K562 (cell line): ENCODE measurements at regions not wholly inside any gene's neighbourhood (a gene's known extent, or its start where the extent isn't known, plus 50 kb on each side); places are given as distances from the start of the nearest gene placed in this dataset.

Source experiments
- ATAC-seq: fragments of 200-7000 bp; cut with Tn5 transposase; 3 replicates; pipeline ENCODE4 v1.9.1; 2020; ENCODE audit warnings: moderate library complexity
- BruUV-seq: library from RNA; stranded (reverse); fragments of 400-500 nt; replicated peaks from 2 replicates; lab custom pipeline; 2021; lab: Mats Ljungman, UMichigan
- CTCF ChIA-PET: fragments of 300-600 bp; formaldehyde crosslinking; extraction: SDS; loops from one replicate; lab custom pipeline; 2021; ENCODE audit warnings: low intra/inter-chr PET ratio; lab: Yijun Ruan, JAX
- POLR2A ChIA-PET: fragments of 300-600, 350-650 bp; sonication (Branson Sonifier 250); formaldehyde crosslinking; extraction: SDS; loops from one replicate; lab custom pipeline; 2021; ENCODE audit warnings: antibody characterized with exemption, inconsistent platforms; lab: Yijun Ruan, JAX
- DNase-seq, 4 experiments: peaks; one replicate each; pipeline versions ENCODE4 v3.0.0 to v3.0.0-alpha.2; 2011 to 2018; ENCODE audit warnings: low spot score in 3 of 4, mixed read lengths in 3 of 4; ENCODE audit errors: extremely low read depth in 1 of 4
- FAIRE-seq: peaks from 2 replicates; lab custom pipeline; 2011; peaks lifted over from hg19 to GRCh38; lab: Jason Lieb, UNC
- H2AFZ ChIP-seq: 2 replicates; pipeline ENCODE4 v1.6.0; 2011; ENCODE audit warnings: low read depth, low read length, control low read depth, inconsistent platforms
- H3K27ac ChIP-seq: fragments of 200-600 bp; 3 replicates; pipeline ENCODE4 v1.8.0; 2011; ENCODE audit warnings: low read depth, mild to moderate bottlenecking, control low read depth, inconsistent platforms, low read length, moderate library complexity, mixed read lengths; ENCODE audit errors: extremely low read depth
- H3K27me3 ChIP-seq, 2 experiments: fragments of 300-600 bp in 1 of 2; 2 replicates in 1 of 2; 3 replicates in 1 of 2; pipeline versions ENCODE4 v1.6.0 to v1.8.0; 2011; ENCODE audit warnings: inconsistent platforms in 2 of 2, low read length in 2 of 2, mild to moderate bottlenecking in 1 of 2, mixed read lengths in 1 of 2, moderate library complexity in 1 of 2; ENCODE audit not compliant: control insufficient read depth in 2 of 2, insufficient read depth in 2 of 2
- H3K36me3 ChIP-seq: fragments of 300-600 bp; 3 replicates; pipeline ENCODE4 v1.8.0; 2011; ENCODE audit warnings: mild to moderate bottlenecking, low read length, inconsistent platforms; ENCODE audit not compliant: control insufficient read depth, insufficient read depth
- H3K4me1 ChIP-seq, 2 experiments: fragments of 200-600 bp in 1 of 2; replicated peaks in 1 of 2; 2 replicates in 1 of 2; 3 replicates in 1 of 2; pipeline versions ENCODE4 v1.5.1 to v1.8.0; 2011; ENCODE audit warnings: inconsistent platforms in 2 of 2, low read length in 2 of 2, mild to moderate bottlenecking in 1 of 2, mixed read lengths in 1 of 2, moderate library complexity in 1 of 2; ENCODE audit not compliant: control insufficient read depth in 2 of 2, insufficient read depth in 2 of 2
- H3K4me2 ChIP-seq: 2 replicates; pipeline ENCODE4 v1.6.1; 2011; ENCODE audit warnings: low read length, control low read depth, inconsistent platforms, mixed read lengths; ENCODE audit not compliant: insufficient read depth
- H3K4me3 ChIP-seq: fragments of 200-600 bp; sonication (generic), shearing (Covaris generic); 2 replicates; pipeline ENCODE4 v1.5.1; 2016; ENCODE audit warnings: control low read depth, inconsistent platforms
- H3K79me2 ChIP-seq: fragments of 200-600 bp; 3 replicates; pipeline ENCODE4 v1.8.0; 2011; ENCODE audit warnings: low read length, inconsistent platforms; ENCODE audit not compliant: control insufficient read depth, insufficient read depth
- H3K9ac ChIP-seq, 2 experiments: 2 replicates each; pipeline versions ENCODE4 v1.6.0 to v1.6.1; 2011; ENCODE audit warnings: low read depth in 2 of 2, low read length in 2 of 2, control low read depth in 1 of 2, inconsistent platforms in 1 of 2, mild to moderate bottlenecking in 1 of 2, mixed read lengths in 1 of 2; ENCODE audit not compliant: insufficient read depth in 1 of 2
- H3K9me1 ChIP-seq: one replicate; pipeline ENCODE4 v1.6.0; 2011; ENCODE audit warnings: inconsistent platforms, mild to moderate bottlenecking, low read length, moderate library complexity; ENCODE audit not compliant: control insufficient read depth, insufficient read depth
- H3K9me3 ChIP-seq: replicated peaks from 2 replicates; pipeline ENCODE4 v1.5.1; 2011; ENCODE audit warnings: low read depth, low read length, inconsistent platforms; ENCODE audit not compliant: control insufficient read depth, insufficient read depth
- H4K20me1 ChIP-seq: replicated peaks from 2 replicates; pipeline ENCODE4 v1.6.1; 2011; ENCODE audit warnings: low read length, inconsistent platforms, mixed read lengths; ENCODE audit not compliant: control insufficient read depth, insufficient read depth
- DMBX1 ChIP-seq: fragments of 250-450 bp; sonication (Bioruptor Pico); IDR thresholded peaks from 2 replicates; pipeline ENCODE4 v1.8.0; 2022; ENCODE audit warnings: inconsistent platforms, mild to moderate bottlenecking, moderate library complexity, borderline replicate concordance
- ZBTB7A ChIP-seq: IDR thresholded peaks from 2 replicates; pipeline ENCODE4 v1.6.1; 2011; ENCODE audit warnings: low read depth, mild to moderate bottlenecking, low read length, moderate library complexity, borderline replicate concordance; ENCODE audit not compliant: control insufficient read depth
- ZNF133 ChIP-seq: fragments of 250-450 bp; sonication (Bioruptor Pico); IDR thresholded peaks from 2 replicates; pipeline ENCODE4 v1.4.0; 2020; ENCODE audit warnings: mild to moderate bottlenecking
- ZNF280A ChIP-seq: fragments of 450-650 bp; IDR thresholded peaks from 2 replicates; pipeline ENCODE4 v1.6.1; 2018; ENCODE audit warnings: mild to moderate bottlenecking, low read depth; ENCODE audit not compliant: partially characterized antibody
- ZNF395 ChIP-seq: fragments of 200-800 bp; sonication (Bioruptor generic); IDR thresholded peaks from 2 replicates; pipeline ENCODE4 v1.6.1; 2017; ENCODE audit warnings: missing genetic modification characterization, missing compliant biosample characterization
- ZNF507 ChIP-seq: conservative IDR thresholded peaks from 2 replicates; pipeline ENCODE4 v1.6.1; 2017; ENCODE audit warnings: missing genetic modification characterization, missing compliant biosample characterization
- WGBS: fragments of 100-300 bp; shearing (Covaris generic); methylation state at CpG from one replicate; pipeline ENCODE4 v1.1.6; 2016; ENCODE audit warnings: low coverage, mixed read lengths; ENCODE audit not compliant: insufficient coverage; ENCODE audit errors: missing lambda C conversion rate; 5-methylcytosine and 5-hydroxymethylcytosine counted together
- in situ Hi-C: fragments of 300-500 bp; cut with MboI; formaldehyde crosslinking; loops from 4 replicates; pipeline ENCODE4 v1.15.0; 2018; ENCODE audit warnings: inconsistent platforms, mixed read lengths
- intact Hi-C: fragments of 100-400 bp; cut with micrococcal nuclease; formaldehyde crosslinking; loops from 2 replicates; pipeline ENCODE4 v1.14.2; 2022

- TF ChIP-seq ZNF395 (no peak), DMBX1 (CRISPR knock-in tag) (no peak)
Observed at GRCh38 chr9:25205285-25205684, 473.0 kb downstream of the TUSC1 start (continued).

GRCh38 chr9:25177858-25178257 lies 500.4 kb downstream of the TUSC1 start:
- ATAC-seq (no peak), DNase-seq (no peak), FAIRE-seq (no peak)
- no peak overlapping the region for H2AFZ ChIP-seq
- H3K9me3 ChIP-seq, result no peaks in the 10 kb centered on the region
- no peaks in the 10 kb centered on the region for H4K20me1 ChIP-seq
- H3K79me2 ChIP-seq, result no peaks in the 10 kb centered on the region
- no peak overlapping the region for H3K27ac ChIP-seq
- no peak overlapping the region for H3K4me2 ChIP-seq
- no peak overlapping the region for H3K4me3 ChIP-seq
- POLR2A ChIA-PET, result no interaction called here
- no CpG with 5 or more reads among the region's 4 CpGs for WGBS
- H3K27me3 ChIP-seq, result no peaks in the 10 kb centered on the region
- in situ Hi-C loops, result no loop called here
- H3K9me1 ChIP-seq, result no peaks in the 10 kb centered on the region
- intact Hi-C loops, result no loop called here
- H3K4me1 ChIP-seq, result no peaks in the 10 kb centered on the region
- H3K9ac ChIP-seq, result no peak overlapping the region
- CTCF ChIA-PET, result no interaction called here
- no TSS peak for BruUV-seq
- TF ChIP-seq ZNF507 (tag) (no peak), ZBTB7A (no peak), ZNF280A (no peak), ZNF133 (CRISPR knock-in tag) (no peak)
- no peaks in the 10 kb centered on the region for H3K36me3 ChIP-seq
